ENCODE measurements at regions not wholly inside any gene's neighbourhood (a gene's known extent, or its start where the extent isn't known, plus 50 kb on each side); places are given as distances from the start of the nearest gene placed in this dataset.
"Not testable (repeated sequence)": the region's sequence is repeated elsewhere in the genome, so short reads cannot be mapped to it uniquely, and the experiment has no call there.

DNA sequence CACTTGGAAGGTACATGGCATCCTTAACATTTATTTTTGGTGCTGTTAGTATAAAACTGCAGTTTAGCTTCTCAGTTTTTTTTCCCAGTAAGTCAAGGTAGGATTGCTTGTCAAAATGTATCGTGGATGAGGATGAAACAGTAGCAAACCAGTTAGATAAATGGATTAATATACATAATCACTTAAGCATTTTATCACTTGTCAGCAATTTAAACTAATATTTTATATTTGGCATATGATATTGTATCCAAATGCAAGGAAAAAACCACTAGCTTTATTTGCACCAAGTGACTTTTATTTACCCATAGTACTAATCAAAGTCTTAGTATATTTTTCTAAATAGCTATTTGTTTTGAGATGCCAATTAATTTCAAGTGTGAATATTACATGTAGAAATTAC is 137.7 kb upstream of the XIRP2 start:
- H4K20me1 ChIP-seq (ENCODE audit: insufficient read depth, low read length), result no peaks in the 10 kb centered on the region
- DNase-seq (ENCODE audit: insufficient read length, low spot score, missing footprints), result no peak
- no peaks in the 10 kb centered on the region for H3K4me1 ChIP-seq (ENCODE audit: insufficient read depth, low read length)
- H3K36me3 ChIP-seq (ENCODE audit: insufficient read depth, low read length), result no peaks in the 10 kb centered on the region
- H3K79me2 ChIP-seq (ENCODE audit: insufficient read depth, low read length), result no peaks in the 10 kb centered on the region
- no peak overlapping the region for H3K27ac ChIP-seq (ENCODE audit: low read depth, low read length)
- no peak overlapping the region for H3K4me2 ChIP-seq (ENCODE audit: insufficient read depth, low read length)
- peaks cover 3% of the 10 kb centered on the region for H3K9me3 ChIP-seq (ENCODE audit: low read depth, low read length)
- no peak overlapping the region for H2AFZ ChIP-seq (ENCODE audit: low read length)
- no peak for TF ChIP-seq CTCF (IDR thresholded peaks at IDR 0.05; ENCODE audit: extremely low read depth, low read depth, low read length)
- no peak overlapping the region for H3K4me3 ChIP-seq (ENCODE audit: insufficient read depth, low read length)
- H3K27me3 ChIP-seq (ENCODE audit: insufficient read depth, low read length), result no peaks in the 10 kb centered on the region

GRCh38 chr2:166744117-166744516 is 144.2 kb upstream of the XIRP2 start:
- H3K36me3 ChIP-seq (ENCODE audit: insufficient read depth, low read length); H3K4me1 ChIP-seq (ENCODE audit: insufficient read depth, low read length); H3K79me2 ChIP-seq (ENCODE audit: insufficient read depth, low read length); H3K27ac ChIP-seq (ENCODE audit: low read depth, low read length); H3K27me3 ChIP-seq (ENCODE audit: insufficient read depth, low read length); H3K4me2 ChIP-seq (ENCODE audit: insufficient read depth, low read length); H3K4me3 ChIP-seq (ENCODE audit: insufficient read depth, low read length); H2AFZ ChIP-seq (ENCODE audit: low read length); DNase-seq (ENCODE audit: insufficient read length, low spot score, missing footprints); H4K20me1 ChIP-seq (ENCODE audit: insufficient read depth, low read length): not testable (repeated sequence)
- peaks cover 10% of the 10 kb centered on the region for H3K9me3 ChIP-seq (ENCODE audit: low read depth, low read length)

DNA sequence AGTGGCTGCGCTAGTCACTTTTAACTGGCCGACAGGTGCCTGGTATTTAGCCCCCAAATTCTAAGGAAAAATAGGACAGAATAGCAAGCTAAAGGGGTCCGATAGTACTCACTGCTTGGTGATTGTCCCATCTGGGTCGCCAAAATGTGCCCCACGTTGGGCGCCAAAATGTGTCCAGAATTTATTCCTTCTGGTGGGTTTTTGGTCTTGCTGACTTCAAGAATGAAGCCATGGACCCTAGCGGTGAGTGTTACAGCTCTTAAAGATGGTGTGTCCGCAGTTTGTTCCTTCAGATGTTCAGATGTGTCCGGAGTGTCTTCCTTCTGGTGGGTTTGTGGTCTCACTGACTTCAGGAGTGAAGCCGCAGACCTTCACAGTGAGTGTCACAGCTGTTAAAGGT is 144.8 kb upstream of the XIRP2 start:
- not testable (repeated sequence) for H4K20me1 ChIP-seq (ENCODE audit: insufficient read depth, low read length)

GRCh38 chr2:166727095-166727494 is 161.2 kb upstream of the XIRP2 start:
- Histone ChIP-seq H3K79me2 (ENCODE audit: insufficient read depth, low read length) (no peaks in the 10 kb centered on the region), H3K4me1 (ENCODE audit: insufficient read depth, low read length) (no peaks in the 10 kb centered on the region), H3K27me3 (ENCODE audit: insufficient read depth, low read length) (no peaks in the 10 kb centered on the region), H2AFZ (ENCODE audit: low read length) (no peak overlapping the region), H3K4me2 (ENCODE audit: insufficient read depth, low read length) (no peak overlapping the region), H3K9me3 (ENCODE audit: low read depth, low read length) (no peaks in the 10 kb centered on the region), H3K27ac (ENCODE audit: low read depth, low read length) (no peak overlapping the region), H3K36me3 (ENCODE audit: insufficient read depth, low read length) (no peaks in the 10 kb centered on the region), H4K20me1 (ENCODE audit: insufficient read depth, low read length) (no peaks in the 10 kb centered on the region), H3K4me3 (ENCODE audit: insufficient read depth, low read length) (no peak overlapping the region)
- no peak for TF ChIP-seq CTCF (IDR thresholded peaks at IDR 0.05; ENCODE audit: extremely low read depth, low read depth, low read length)
- no peak for DNase-seq (ENCODE audit: insufficient read length, low spot score, missing footprints)

More for the DNA sequence above, 144.8 kb upstream of the XIRP2 start:
- H3K27me3 ChIP-seq (ENCODE audit: insufficient read depth, low read length); H2AFZ ChIP-seq (ENCODE audit: low read length); H3K27ac ChIP-seq (ENCODE audit: low read depth, low read length); H3K4me3 ChIP-seq (ENCODE audit: insufficient read depth, low read length); H3K4me2 ChIP-seq (ENCODE audit: insufficient read depth, low read length); H3K79me2 ChIP-seq (ENCODE audit: insufficient read depth, low read length); DNase-seq (ENCODE audit: insufficient read length, low spot score, missing footprints); H3K4me1 ChIP-seq (ENCODE audit: insufficient read depth, low read length); H3K36me3 ChIP-seq (ENCODE audit: insufficient read depth, low read length): not testable (repeated sequence)
- H3K9me3 ChIP-seq (ENCODE audit: low read depth, low read length), result peaks cover 10% of the 10 kb centered on the region

DNA sequence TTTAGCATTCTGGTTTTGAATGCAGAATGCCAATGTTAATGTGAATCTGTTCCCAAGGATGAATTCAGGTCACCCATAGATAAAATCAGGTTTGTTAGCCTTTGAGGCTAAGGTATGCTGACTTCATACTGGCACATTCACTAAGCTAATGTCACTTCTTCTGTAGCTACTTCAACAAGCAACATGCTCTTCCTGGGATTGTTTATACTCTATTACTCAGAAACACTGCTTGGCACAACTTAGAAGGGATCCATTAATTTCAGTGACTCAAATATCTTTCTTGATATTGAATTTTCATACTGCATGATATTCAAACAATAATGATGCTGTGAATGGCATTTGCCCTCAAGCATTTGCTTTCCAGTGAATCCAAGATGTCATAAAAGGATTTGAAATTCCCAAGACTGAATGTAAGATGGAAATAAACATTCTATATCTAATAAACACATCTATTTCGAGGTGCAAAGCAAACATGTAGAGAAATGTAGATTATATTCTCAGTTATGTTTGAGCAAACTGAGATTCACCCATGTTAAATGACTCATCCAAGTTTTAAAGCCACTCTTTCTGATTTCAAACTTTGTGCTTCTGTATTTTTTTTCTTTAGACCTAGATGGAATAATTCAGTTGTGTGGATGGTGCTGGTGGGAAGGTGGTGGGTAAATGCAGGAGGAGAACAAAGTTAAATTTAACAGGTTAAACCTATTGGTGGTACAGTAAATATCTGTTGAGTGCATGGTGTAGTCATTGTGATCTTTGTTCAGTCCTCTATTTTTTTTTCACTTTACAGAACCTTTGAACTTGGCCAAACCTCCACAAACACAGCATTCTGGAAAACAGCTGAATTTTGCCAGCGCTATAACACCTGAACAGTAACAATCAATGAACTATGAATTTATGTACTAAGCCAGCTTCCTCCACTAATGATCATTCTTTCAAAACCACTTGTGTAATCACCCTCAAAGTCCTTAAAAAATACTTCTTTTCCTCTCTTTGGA is 162.1 kb upstream of the XIRP2 start:
- Histone ChIP-seq H4K20me1 (ENCODE audit: insufficient read depth, low read length) (no peaks in the 10 kb centered on the region), H3K79me2 (ENCODE audit: insufficient read depth, low read length) (no peaks in the 10 kb centered on the region), H3K4me3 (ENCODE audit: insufficient read depth, low read length) (no peak overlapping the region), H3K4me2 (ENCODE audit: insufficient read depth, low read length) (no peak overlapping the region), H3K36me3 (ENCODE audit: insufficient read depth, low read length) (no peaks in the 10 kb centered on the region), H3K9me3 (ENCODE audit: low read depth, low read length) (no peaks in the 10 kb centered on the region), H3K27ac (ENCODE audit: low read depth, low read length) (no peak overlapping the region), H3K4me1 (ENCODE audit: insufficient read depth, low read length) (no peaks in the 10 kb centered on the region), H2AFZ (ENCODE audit: low read length) (no peak overlapping the region), H3K27me3 (ENCODE audit: insufficient read depth, low read length) (no peaks in the 10 kb centered on the region)
- DNase-seq (ENCODE audit: insufficient read length, low spot score, missing footprints), result no peak
- TF ChIP-seq CTCF (IDR thresholded peaks at IDR 0.05; ENCODE audit: extremely low read depth, low read depth, low read length), result no peak
